BE2C (cell line): ENCODE measurements at regions not wholly inside any gene's neighbourhood (a gene's known extent, or its start where the extent isn't known, plus 50 kb on each side); places are given as distances from the start of the nearest gene placed in this dataset.

Source experiments
- DNase-seq: peaks from one replicate; pipeline ENCODE4 v3.0.0-alpha.2; 2020
- H3K27me3 ChIP-seq: fragments of 250-450 bp; sonication (Bioruptor Pico); 2 replicates; pipeline ENCODE4 v1.5.1; 2020; ENCODE audit warnings: mild to moderate bottlenecking
- H3K36me3 ChIP-seq: fragments of 250-450 bp; sonication (Bioruptor Pico); 2 replicates; pipeline ENCODE4 v1.5.1; 2020; ENCODE audit warnings: mild to moderate bottlenecking
- H3K4me1 ChIP-seq: fragments of 250-450 bp; sonication (Bioruptor Pico); 2 replicates; pipeline ENCODE4 v1.5.1; 2020
- H3K4me3 ChIP-seq: 2 replicates; pipeline ENCODE4 v1.5.1; 2011; ENCODE audit warnings: low read depth, low read length
- H3K9me3 ChIP-seq: fragments of 250-450 bp; sonication (Bioruptor Pico); 2 replicates; pipeline ENCODE4 v1.5.1; 2020
- CTCF ChIP-seq: IDR thresholded peaks from 2 replicates; pipeline ENCODE4 v1.5.1; 2012; ENCODE audit warnings: mild to moderate bottlenecking, low read depth, low read length

GRCh38 chr3:156772588-156773206 lies 53.5 kb upstream of the LEKR1 start:
- no peaks in the 10 kb centered on the region for H3K27me3 ChIP-seq
- DNase-seq = peak; percentile 34
- no peak for TF ChIP-seq CTCF

GRCh38 chr3:156776031-156776430 lies 50.1 kb upstream of the LEKR1 start:
- no peaks in the 10 kb centered on the region; the same call in 1 of the 2 replicates for H3K27me3 ChIP-seq
- DNase-seq = no peak
- no peaks in the 10 kb centered on the region for H3K9me3 ChIP-seq
- H3K4me3 ChIP-seq = no peak overlapping the region
- TF ChIP-seq CTCF = no peak
- no peaks in the 10 kb centered on the region for H3K36me3 ChIP-seq
- no peaks in the 10 kb centered on the region for H3K4me1 ChIP-seq

More at GRCh38 chr3:156772588-156773206, 53.5 kb upstream of the LEKR1 start:
- H3K4me1 ChIP-seq = no peaks in the 10 kb centered on the region
- H3K9me3 ChIP-seq = no peaks in the 10 kb centered on the region
- H3K4me3 ChIP-seq = no peak overlapping the region
- no peaks in the 10 kb centered on the region for H3K36me3 ChIP-seq
